Memory B cell (primary cell): ENCODE measurements at regions not wholly inside any gene's neighbourhood (a gene's known extent, or its start where the extent isn't known, plus 50 kb on each side); places are given as distances from the start of the nearest gene placed in this dataset.

ENCODE experiments used
- ATAC-seq: fragments of 150-1000 bp; cut with Tn5 transposase; 2 replicates; pipeline ENCODE4 v1.10.0; 2021; ENCODE audit warnings: low read depth, mild to moderate bottlenecking, moderate library complexity
- DNase-seq, 2 donors: peaks; one replicate each; pipeline ENCODE4 v3.0.0; 2022; ENCODE audit warnings: low spot score in 2 of 2
- H3K27ac Mint-ChIP-seq: one replicate; pipeline ENCODE4 v1.8.0; 2022; ENCODE audit warnings: mild to moderate bottlenecking, moderate library complexity, mixed read lengths
- H3K27me3 Mint-ChIP-seq: one replicate; pipeline ENCODE4 v1.8.0; 2022; ENCODE audit warnings: mixed read lengths
- H3K36me3 Mint-ChIP-seq: one replicate; pipeline ENCODE4 v1.8.0; 2022; ENCODE audit warnings: mild to moderate bottlenecking, mixed read lengths
- H3K4me1 Mint-ChIP-seq: one replicate; pipeline ENCODE4 v1.8.0; 2022; ENCODE audit warnings: mixed read lengths
- H3K4me3 Mint-ChIP-seq: one replicate; pipeline ENCODE4 v1.8.0; 2022; ENCODE audit warnings: mild to moderate bottlenecking, moderate library complexity, mixed read lengths
- H3K9me3 Mint-ChIP-seq: one replicate; pipeline ENCODE4 v1.8.0; 2022; ENCODE audit warnings: mixed read lengths

DNA sequence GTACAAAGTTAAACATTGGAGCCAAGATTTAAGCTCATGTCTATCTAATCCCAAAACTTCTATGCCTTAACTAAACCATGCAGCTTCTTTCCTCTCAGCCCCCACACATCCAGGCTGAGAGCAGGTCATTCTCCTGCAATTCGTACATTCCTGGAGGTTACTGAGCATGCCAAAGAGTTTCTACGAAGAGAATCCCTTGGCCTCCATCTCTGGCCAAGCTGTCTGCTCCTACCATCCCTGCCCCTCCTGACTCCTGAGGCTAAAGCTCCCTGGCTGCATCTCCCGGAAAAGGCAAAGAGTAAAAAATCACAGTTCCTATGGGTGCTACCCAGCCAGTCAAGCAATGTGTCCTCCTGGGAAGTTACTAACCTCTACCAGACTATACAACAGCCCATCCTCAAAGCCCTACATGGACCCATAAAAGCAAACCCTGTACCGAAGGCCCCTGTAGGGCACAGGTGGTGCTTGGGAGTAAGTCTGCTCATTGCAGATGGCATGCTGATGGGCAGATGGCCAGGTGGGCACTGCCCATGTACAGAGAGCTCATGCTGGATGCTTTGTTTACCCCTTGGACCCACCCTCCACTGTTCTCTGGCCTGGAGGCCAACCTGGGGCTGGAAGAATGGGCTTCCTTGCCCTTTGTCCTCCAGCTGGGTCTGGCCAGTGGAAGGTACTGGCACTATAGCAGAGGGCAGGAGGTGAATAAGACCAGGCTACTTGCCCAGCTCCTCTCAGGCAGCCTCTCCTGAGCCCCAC is 99.5 kb downstream of the TTC32 start:
- H3K9me3 Mint-ChIP-seq = no peaks in the 10 kb centered on the region
- H3K27me3 Mint-ChIP-seq = peaks cover 10% of the 10 kb centered on the region
- H3K36me3 Mint-ChIP-seq = no peaks in the 10 kb centered on the region
- H3K27ac Mint-ChIP-seq = no peak overlapping the region
- ATAC-seq (no peak), DNase-seq (no peak)
- no peaks in the 10 kb centered on the region for H3K4me1 Mint-ChIP-seq
- H3K4me3 Mint-ChIP-seq = no peak overlapping the region

GRCh38 chr2:19801367-19802080 is 100.3 kb downstream of the TTC32 start:
- H3K4me3 Mint-ChIP-seq = no peak overlapping the region
- no peak for ATAC-seq
- no peaks in the 10 kb centered on the region for H3K9me3 Mint-ChIP-seq

GRCh38 chr2:19800796-19801195 is 101.0 kb downstream of the TTC32 start:
- no peak overlapping the region for H3K27ac Mint-ChIP-seq
- H3K4me1 Mint-ChIP-seq = no peaks in the 10 kb centered on the region
- H3K27me3 Mint-ChIP-seq = peaks cover 8% of the 10 kb centered on the region
- no peaks in the 10 kb centered on the region for H3K36me3 Mint-ChIP-seq
- H3K9me3 Mint-ChIP-seq = no peaks in the 10 kb centered on the region
- H3K4me3 Mint-ChIP-seq = no peak overlapping the region
- no peak for ATAC-seq
- no peak for DNase-seq

More at GRCh38 chr2:19801367-19802080, 100.3 kb downstream of the TTC32 start:
- no peaks in the 10 kb centered on the region for H3K36me3 Mint-ChIP-seq
- no peak for DNase-seq
- H3K27ac Mint-ChIP-seq = no peak overlapping the region
- H3K27me3 Mint-ChIP-seq = peaks cover 8% of the 10 kb centered on the region
- H3K4me1 Mint-ChIP-seq = no peaks in the 10 kb centered on the region

DNA sequence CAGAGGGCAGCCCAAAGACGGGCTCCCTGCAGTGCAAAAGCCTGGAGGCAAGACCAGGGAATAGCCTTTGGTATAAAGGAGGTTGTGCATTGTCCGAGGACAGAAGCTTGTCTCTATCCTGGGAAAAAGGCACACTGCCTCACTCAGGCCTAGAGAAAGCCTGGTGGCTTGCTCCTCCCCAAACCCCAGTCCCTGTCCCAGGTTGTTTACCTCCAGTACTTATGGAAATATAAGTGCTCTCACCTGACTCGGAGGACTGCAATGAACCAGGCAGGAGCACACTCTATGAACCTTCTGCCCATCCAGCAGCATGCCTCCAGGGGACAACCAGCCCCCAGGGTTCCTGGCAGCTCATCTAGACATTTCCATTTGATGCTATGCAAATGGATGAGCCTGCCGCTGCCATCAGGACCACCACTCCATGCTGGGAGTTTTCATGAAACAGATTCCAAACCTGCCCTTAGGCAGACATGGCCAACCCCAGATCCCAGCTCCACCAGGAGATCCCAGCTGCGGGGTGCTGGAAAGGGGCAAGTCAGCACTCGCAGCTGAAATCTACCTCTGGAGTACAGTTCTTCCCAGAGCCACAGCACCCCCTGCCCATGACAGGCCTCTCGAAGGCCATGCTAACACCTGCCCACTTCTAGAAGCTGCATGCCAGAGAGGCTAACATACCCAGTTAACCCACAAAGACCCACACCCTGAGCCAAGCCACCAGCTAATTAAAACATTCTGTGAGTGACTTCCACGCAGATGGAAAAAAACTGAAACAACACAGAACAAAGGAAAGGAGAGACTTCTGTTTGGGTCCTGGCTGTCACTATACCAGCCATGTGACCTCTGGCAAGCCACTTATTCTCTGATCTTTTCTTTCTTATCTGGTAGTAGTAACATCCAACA is 101.7 kb downstream of the TTC32 start:
- ATAC-seq = no peak
- Mint-ChIP-seq H3K4me1 (no peaks in the 10 kb centered on the region), H3K27ac (no peak overlapping the region), H3K4me3 (no peak overlapping the region), H3K9me3 (no peaks in the 10 kb centered on the region), H3K27me3 (peaks cover 5% of the 10 kb centered on the region), H3K36me3 (no peaks in the 10 kb centered on the region)
- no peak for DNase-seq

DNA sequence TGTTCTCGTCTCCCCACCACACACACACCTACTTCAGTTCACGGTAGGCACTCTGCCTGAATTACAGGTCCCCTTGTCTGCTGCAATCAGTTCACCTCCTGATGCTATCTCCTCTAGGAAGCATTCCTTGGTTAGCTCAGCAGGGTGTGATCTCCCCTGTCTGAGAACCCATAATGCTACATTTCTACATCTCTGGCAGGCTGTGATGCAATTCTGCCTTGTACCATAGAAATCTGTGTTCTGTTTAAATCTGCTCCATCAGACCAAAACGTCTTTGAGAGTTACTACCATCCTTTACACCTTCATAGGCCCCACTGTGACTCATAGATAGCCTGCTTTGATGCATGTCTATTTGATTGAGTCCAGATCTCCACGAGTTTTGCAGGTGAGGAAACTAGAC is 103.9 kb downstream of the TTC32 start:
- Mint-ChIP-seq H3K9me3 (no peaks in the 10 kb centered on the region), H3K36me3 (no peaks in the 10 kb centered on the region), H3K4me3 (no peak overlapping the region), H3K4me1 (no peaks in the 10 kb centered on the region), H3K27me3 (peaks cover 5% of the 10 kb centered on the region), H3K27ac (no peak overlapping the region)
- ATAC-seq (no peak), DNase-seq (no peak)

GRCh38 chr2:19797243-19797810 is 104.5 kb downstream of the TTC32 start:
- DNase-seq (no peak), ATAC-seq (no peak)
- Mint-ChIP-seq H3K27me3 (peaks cover 5% of the 10 kb centered on the region), H3K9me3 (no peaks in the 10 kb centered on the region), H3K36me3 (no peaks in the 10 kb centered on the region), H3K27ac (no peak overlapping the region), H3K4me1 (no peaks in the 10 kb centered on the region), H3K4me3 (no peak overlapping the region)

DNA sequence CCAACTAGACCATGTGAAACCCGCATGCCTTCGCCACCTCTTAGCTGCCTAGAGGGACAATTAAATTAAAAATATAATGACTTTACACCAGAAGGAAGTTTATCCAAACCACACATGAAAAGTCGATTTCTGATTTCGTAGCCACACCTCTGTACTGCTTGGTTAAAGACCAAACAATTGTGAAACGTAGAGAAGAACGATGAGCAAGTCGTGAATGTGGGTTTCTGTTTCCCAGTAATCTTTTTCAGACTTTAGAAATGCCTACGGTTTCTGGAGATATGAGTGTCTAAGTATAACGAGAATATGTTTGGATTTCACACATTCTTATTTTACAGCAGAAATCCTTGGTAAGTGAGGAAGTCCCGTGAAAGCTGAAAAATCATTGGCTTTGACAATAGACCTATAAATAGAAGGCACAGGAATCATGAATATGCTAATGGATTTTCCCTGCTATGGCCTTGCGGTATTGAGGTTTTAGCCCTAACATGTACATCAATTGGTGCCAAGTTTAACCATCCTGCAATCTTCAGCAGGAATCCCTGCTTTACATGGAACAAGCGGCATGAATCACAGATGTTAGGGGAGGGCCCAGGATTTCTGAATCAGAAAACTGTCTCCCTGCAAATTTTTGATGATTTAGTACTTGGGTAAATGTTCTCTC is 105.6 kb downstream of the TTC32 start:
- no peak overlapping the region for H3K4me3 Mint-ChIP-seq
- DNase-seq (no peak), ATAC-seq (no peak)
- H3K27me3 Mint-ChIP-seq = peaks cover 5% of the 10 kb centered on the region
- no peaks in the 10 kb centered on the region for H3K9me3 Mint-ChIP-seq
- H3K27ac Mint-ChIP-seq = no peak overlapping the region
- H3K36me3 Mint-ChIP-seq = no peaks in the 10 kb centered on the region
- no peaks in the 10 kb centered on the region for H3K4me1 Mint-ChIP-seq

DNA sequence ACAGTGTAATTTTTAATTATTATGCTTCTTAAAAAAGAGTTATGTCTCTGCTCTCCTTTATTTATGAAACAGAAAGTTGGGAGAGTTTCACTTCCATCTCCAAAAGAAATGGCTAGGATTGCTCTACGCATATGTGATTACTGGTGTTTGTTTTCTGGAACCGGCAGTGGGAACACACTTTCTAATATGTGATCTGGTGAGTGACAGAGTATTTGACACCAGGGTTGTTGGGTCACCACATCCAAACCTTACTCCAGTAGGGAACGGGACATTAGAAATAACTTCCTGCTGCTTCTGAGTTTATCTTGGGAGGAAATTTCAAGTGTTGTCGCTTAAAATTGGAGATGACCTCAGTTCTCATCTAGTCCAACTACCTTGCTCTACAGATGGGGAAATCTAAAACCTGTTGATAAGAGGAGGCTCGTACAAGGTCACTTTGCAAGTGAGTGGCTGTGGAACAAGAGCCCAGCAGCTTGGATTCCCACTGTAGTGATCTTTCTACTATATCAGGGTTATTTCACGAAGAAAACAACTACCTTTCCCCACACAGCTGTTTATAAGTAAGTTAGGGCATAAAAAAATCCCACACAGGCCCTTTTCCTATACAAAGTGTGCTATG is 108.5 kb downstream of the TTC32 start:
- ATAC-seq (no peak), DNase-seq (no peak)
- no peak overlapping the region for H3K27ac Mint-ChIP-seq
- peaks cover 6% of the 10 kb centered on the region for H3K27me3 Mint-ChIP-seq
- H3K4me1 Mint-ChIP-seq = no peaks in the 10 kb centered on the region
- no peaks in the 10 kb centered on the region for H3K9me3 Mint-ChIP-seq
- H3K36me3 Mint-ChIP-seq = no peaks in the 10 kb centered on the region
- H3K4me3 Mint-ChIP-seq = no peak overlapping the region

DNA sequence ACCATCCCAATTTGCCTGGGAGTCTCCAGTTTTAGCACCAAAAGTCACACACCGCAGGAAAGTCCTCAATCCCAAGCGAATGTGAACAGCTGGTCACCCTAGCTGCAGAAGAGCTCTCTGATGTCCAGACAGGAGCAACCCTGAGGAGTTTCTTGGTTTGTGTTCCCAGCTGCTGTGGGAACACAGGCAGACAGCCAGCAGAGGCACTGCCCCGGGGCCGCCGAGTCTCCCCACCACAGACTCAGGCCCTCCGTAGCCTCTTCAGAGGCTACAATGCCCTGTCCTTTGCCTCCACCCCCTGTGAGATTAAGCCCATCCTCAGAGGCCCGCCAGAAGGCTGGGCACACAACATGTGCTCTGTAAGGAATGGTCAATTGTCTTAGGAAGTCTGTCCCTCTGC is 111.5 kb downstream of the TTC32 start:
- Mint-ChIP-seq H3K36me3 (no peaks in the 10 kb centered on the region), H3K27me3 (peaks cover 10% of the 10 kb centered on the region), H3K27ac (no peak overlapping the region), H3K4me3 (no peak overlapping the region), H3K9me3 (no peaks in the 10 kb centered on the region), H3K4me1 (no peaks in the 10 kb centered on the region)
- DNase-seq = no peak
- no peak for ATAC-seq

DNA sequence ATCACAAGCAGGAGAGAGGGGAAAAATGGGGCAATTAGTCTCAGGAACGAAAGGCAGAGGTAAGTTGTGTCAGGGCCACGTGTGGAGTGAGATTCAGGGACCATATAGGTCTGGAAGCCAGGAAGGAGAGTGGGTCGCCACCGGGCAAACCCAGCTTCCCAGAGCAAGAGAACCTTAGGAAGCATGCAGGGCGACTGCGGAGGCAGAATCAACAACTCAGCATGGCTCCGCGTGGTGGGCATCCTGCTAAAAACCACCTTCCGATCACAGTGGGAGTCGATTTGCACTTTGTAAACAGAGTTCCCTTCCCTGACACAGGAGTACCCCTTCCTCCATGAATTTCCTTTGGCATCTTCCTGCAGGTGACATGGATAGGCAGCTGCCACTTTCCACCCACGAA is 114.6 kb downstream of the TTC32 start:
- Mint-ChIP-seq H3K9me3 (peaks cover 2% of the 10 kb centered on the region), H3K27me3 (peaks cover 16% of the 10 kb centered on the region), H3K4me3 (no peak overlapping the region), H3K27ac (no peak overlapping the region), H3K36me3 (no peaks in the 10 kb centered on the region), H3K4me1 (no peaks in the 10 kb centered on the region)
- no peak for ATAC-seq
- DNase-seq = no peak

DNA sequence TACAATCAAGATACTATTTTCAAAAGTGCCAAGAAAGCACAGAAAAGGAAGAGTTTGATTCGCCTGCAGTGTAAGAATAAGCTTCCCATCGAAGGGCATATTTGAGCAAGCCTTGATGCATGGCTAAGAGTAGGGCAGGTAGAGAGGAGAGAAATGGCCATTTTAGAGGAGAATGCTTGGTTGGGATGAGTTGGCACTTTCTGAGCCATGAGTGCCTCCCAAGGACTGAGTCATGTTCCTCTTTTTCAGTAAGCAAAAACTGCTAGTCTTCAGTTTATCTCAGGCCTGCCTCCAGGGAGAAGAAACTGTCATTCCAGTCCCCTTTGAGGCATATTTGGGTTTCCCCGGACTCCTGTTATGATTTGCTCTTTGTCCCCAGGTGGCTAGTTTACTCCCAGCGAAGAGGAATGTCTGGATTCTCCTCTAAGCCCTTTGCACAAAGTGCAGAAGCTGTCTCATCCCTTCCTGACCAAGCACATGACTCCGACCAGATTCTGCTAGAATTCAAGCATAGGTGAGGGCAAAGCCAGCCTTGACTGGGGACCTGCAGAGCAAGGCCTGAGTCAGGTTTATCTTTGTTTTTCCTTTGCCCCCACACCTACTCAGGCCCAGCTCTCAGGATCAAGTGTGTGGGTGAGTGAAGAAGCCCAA is 115.2 kb downstream of the TTC32 start:
- Mint-ChIP-seq H3K27me3 (peaks cover 16% of the 10 kb centered on the region), H3K36me3 (no peaks in the 10 kb centered on the region), H3K4me1 (no peaks in the 10 kb centered on the region), H3K9me3 (peaks cover 2% of the 10 kb centered on the region), H3K27ac (no peak overlapping the region), H3K4me3 (no peak overlapping the region)
- DNase-seq = no peak
- ATAC-seq = no peak

GRCh38 chr2:19785867-19786266 is 115.9 kb downstream of the TTC32 start:
- Mint-ChIP-seq H3K27ac (no peak overlapping the region), H3K4me3 (no peak overlapping the region), H3K4me1 (no peaks in the 10 kb centered on the region), H3K36me3 (no peaks in the 10 kb centered on the region), H3K9me3 (peaks cover 2% of the 10 kb centered on the region), H3K27me3 (peaks cover 16% of the 10 kb centered on the region)
- no peak for ATAC-seq
- no peak for DNase-seq

DNA sequence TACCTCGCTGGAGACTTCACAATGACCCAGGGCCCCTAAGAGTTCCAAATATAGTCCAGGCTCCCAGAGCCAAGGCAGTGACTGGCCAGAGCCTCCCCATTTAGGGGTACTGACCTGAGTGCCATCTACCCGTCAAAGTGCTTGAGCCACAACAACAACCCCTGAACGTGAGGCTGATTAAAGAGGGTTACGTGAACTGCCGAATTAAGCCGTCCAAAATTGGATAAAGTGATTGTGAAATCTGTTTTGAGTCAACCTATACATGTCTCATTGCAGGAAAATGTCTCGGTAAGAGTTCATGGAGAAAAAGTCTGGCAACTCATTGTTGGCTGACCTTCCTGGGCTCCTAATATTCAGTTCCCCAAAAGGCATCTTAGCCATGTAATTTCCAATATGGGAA is 116.3 kb downstream of the TTC32 start:
- Mint-ChIP-seq H3K27ac (no peak overlapping the region), H3K4me1 (no peaks in the 10 kb centered on the region), H3K9me3 (peaks cover 2% of the 10 kb centered on the region), H3K4me3 (no peak overlapping the region), H3K27me3 (peaks cover 16% of the 10 kb centered on the region), H3K36me3 (no peaks in the 10 kb centered on the region)
- no peak for ATAC-seq
- DNase-seq = no peak
